ENCODE measurements at regions not wholly inside any gene's neighbourhood (a gene's known extent, or its start where the extent isn't known, plus 50 kb on each side); places are given as distances from the start of the nearest gene placed in this dataset.

DNA sequence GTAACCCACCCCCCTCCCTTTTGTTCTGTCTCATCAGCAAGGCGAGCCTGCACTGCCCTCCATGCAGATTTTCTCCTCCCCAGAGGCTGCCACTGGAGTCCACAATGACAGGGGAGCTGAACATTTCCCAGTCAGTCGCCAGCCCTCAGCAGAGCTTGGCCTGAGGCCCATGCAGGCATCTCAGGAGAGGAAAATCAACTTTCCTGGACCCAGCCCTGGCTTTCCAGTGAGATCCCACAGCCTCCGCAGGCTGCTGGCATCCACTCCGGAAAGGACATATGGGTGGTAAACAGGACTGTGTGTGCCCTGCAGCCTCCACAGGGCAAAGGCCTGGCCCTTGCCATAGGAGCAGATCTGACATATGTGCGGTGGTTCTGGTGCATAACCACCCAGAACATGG lies 253.8 kb downstream of the TNS1 start:
- FAIRE-seq = no peak
- no peak for DNase-seq (ENCODE audit: insufficient read length, low spot score)
- TF ChIP-seq POLR2A (IDR thresholded peaks at IDR 0.05; ENCODE audit: low read depth, low read length) (no peak), PAX5 (IDR thresholded peaks at IDR 0.05; ENCODE audit: insufficient read depth, low read length, severe bottlenecking) (no peak), POLR2AphosphoS5 (IDR thresholded peaks at IDR 0.05; ENCODE audit: low read depth, low read length) (no peak), TAF1 (IDR thresholded peaks at IDR 0.05; ENCODE audit: low read depth, low read length) (no peak), SPI1 (IDR thresholded peaks at IDR 0.05; ENCODE audit: low read depth, low read length) (no peak), POU2F2 (IDR thresholded peaks at IDR 0.05; ENCODE audit: low read depth, low read length) (no peak)

DNA sequence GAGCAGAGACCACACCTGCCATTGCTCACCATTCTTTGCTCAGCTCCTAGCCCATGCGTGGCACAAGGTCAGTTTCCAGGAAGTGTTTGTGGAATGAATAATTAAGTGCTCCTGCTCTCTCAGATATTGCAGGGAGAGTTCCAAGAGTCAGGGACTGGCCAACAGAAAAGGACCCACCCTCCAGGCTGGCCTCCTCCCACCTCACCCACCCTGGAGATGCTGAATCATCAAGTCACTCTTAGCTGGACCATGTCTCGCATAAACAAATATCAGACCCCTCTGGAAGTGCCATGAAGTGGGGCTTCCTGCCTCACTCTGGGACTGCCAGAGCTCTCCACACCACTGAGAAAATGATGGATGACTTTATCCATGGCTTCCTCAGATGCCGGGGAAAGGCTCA lies 256.0 kb downstream of the TNS1 start:
- no peak for FAIRE-seq
- no peak for TF ChIP-seq POLR2A (IDR thresholded peaks at IDR 0.05; ENCODE audit: low read depth, low read length)
- TF ChIP-seq TAF1 (IDR thresholded peaks at IDR 0.05; ENCODE audit: low read depth, low read length) = no peak
- TF ChIP-seq PAX5 (IDR thresholded peaks at IDR 0.05; ENCODE audit: insufficient read depth, low read length, severe bottlenecking) = no peak
- TF ChIP-seq SPI1 (IDR thresholded peaks at IDR 0.05; ENCODE audit: low read depth, low read length) = no peak
- no peak for TF ChIP-seq POLR2AphosphoS5 (IDR thresholded peaks at IDR 0.05; ENCODE audit: low read depth, low read length)
- TF ChIP-seq POU2F2 (IDR thresholded peaks at IDR 0.05; ENCODE audit: low read depth, low read length) = no peak
- DNase-seq (ENCODE audit: insufficient read length, low spot score) = no peak

DNA sequence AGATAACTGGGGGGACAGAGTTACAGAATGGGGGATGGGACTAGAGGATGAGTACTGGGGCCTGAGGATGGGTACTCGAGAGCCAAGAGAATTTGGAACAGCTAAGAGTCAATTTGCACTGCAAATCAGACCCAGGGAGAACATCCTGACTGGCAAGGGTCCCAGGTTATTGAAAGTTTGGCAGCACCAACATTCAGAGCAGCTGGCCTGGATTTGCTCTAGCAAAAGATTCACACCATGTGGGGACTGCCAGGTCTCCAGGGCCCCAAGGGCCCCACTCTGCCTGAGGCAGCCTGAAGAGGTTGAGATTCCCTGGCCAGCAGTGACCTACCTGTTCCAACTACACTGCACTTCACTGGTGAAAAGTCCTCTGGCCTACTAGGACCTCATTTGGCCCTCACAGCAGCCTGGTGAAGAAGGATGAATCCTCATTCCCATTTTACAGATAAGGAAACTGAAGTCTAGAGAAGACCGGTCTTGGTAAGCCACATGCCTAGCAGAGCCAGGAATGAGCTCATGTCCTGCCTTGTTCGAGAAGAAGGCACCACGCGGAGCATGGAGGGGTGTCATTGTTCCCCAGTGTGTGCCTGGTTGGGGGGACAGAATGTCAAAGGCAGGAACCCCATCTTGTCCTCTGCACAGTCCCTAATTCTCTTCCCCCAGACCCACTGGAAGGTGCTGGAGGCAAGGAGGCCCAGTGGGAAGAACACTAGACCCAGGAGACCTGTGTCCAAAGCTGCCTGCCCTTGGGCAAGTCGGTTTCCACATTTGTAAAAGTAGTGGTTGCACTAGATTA lies 258.6 kb downstream of the TNS1 start:
- FAIRE-seq (no peak), DNase-seq (ENCODE audit: insufficient read length, low spot score) (no peak)
- TF ChIP-seq TAF1 (IDR thresholded peaks at IDR 0.05; ENCODE audit: low read depth, low read length) (no peak), POLR2AphosphoS5 (IDR thresholded peaks at IDR 0.05; ENCODE audit: low read depth, low read length) (no peak), SPI1 (IDR thresholded peaks at IDR 0.05; ENCODE audit: low read depth, low read length) (no peak), POU2F2 (IDR thresholded peaks at IDR 0.05; ENCODE audit: low read depth, low read length) (no peak), POLR2A (IDR thresholded peaks at IDR 0.05; ENCODE audit: low read depth, low read length) (no peak), PAX5 (IDR thresholded peaks at IDR 0.05; ENCODE audit: insufficient read depth, low read length, severe bottlenecking) (no peak)

DNA sequence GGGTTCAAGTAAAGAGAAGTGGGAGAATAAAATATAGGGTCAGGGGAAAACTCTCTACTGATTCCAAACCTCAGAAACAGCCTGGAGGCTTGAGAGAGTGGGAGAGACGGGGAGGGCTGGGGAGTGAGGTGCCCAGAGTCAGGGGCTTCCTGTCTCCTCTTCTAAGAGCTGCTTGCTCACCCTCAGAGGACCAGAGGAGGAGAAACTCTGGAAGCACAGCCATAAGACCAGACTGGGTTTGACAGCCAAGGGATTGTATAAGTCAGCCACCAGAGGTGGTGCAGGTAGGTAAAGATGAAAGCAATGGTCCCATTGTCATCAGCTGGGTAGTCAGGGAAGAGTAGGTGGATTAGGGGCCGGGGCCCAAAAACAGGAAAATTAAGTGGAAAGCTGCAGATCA lies 259.4 kb downstream of the TNS1 start:
- TF ChIP-seq SPI1 (IDR thresholded peaks at IDR 0.05; ENCODE audit: low read depth, low read length) = no peak
- no peak for TF ChIP-seq TAF1 (IDR thresholded peaks at IDR 0.05; ENCODE audit: low read depth, low read length)
- TF ChIP-seq POLR2A (IDR thresholded peaks at IDR 0.05; ENCODE audit: low read depth, low read length) = no peak
- no peak for TF ChIP-seq POLR2AphosphoS5 (IDR thresholded peaks at IDR 0.05; ENCODE audit: low read depth, low read length)
- no peak for TF ChIP-seq PAX5 (IDR thresholded peaks at IDR 0.05; ENCODE audit: insufficient read depth, low read length, severe bottlenecking)
- no peak for TF ChIP-seq POU2F2 (IDR thresholded peaks at IDR 0.05; ENCODE audit: low read depth, low read length)
- no peak for DNase-seq (ENCODE audit: insufficient read length, low spot score)
- no peak for FAIRE-seq

DNA sequence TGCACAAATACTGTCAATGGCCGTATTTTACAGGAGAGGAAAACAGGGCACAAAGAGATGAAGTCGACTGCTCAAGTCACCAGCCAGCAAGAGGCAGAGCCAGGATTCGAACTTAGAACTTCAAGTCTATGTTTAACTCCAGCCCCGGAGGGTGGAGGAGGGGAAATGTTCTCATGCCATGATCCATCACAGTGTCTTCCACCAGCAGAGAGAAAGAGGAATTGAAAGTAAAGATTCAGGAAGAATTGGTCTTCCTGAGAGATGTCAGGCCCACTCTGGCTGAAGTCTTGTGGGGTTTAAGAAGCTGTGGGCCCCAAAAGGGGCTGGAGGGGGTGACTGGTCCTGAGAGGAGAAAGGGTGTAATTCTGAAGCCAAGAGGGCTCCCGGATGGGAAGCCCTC lies 260.0 kb downstream of the TNS1 start:
- no peak for DNase-seq (ENCODE audit: insufficient read length, low spot score)
- TF ChIP-seq SPI1 (IDR thresholded peaks at IDR 0.05; ENCODE audit: low read depth, low read length) (peak; percentile 60), TAF1 (IDR thresholded peaks at IDR 0.05; ENCODE audit: low read depth, low read length) (no peak)
- no peak for FAIRE-seq

DNA sequence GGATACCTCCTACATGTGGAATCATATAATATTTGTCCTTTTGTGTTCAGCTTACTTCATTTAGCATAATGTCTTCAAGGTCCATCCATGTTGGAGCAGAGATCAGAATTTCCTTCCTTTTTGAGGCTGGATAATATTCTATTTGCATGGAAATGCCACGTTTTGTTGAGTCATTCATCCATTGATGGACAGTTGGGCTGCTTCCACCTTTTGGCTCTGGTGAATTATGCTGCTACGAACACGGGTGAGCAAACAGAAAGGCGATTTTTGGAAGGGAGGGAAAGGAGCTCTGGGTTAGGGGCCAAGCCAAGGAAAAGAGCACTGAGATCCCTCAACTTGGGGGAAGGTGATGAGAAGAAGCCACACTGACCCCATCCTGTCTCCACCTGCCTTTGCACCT lies 260.5 kb downstream of the TNS1 start:
- FAIRE-seq (no peak), DNase-seq (ENCODE audit: insufficient read length, low spot score) (no peak)
- TF ChIP-seq POLR2AphosphoS5 (IDR thresholded peaks at IDR 0.05; ENCODE audit: low read depth, low read length) = no peak
- TF ChIP-seq POLR2A (IDR thresholded peaks at IDR 0.05; ENCODE audit: low read depth, low read length) = no peak
- no peak for TF ChIP-seq POU2F2 (IDR thresholded peaks at IDR 0.05; ENCODE audit: low read depth, low read length)
- no peak for TF ChIP-seq PAX5 (IDR thresholded peaks at IDR 0.05; ENCODE audit: insufficient read depth, low read length, severe bottlenecking)
- TF ChIP-seq SPI1 (IDR thresholded peaks at IDR 0.05; ENCODE audit: low read depth, low read length) = no peak
- no peak for TF ChIP-seq TAF1 (IDR thresholded peaks at IDR 0.05; ENCODE audit: low read depth, low read length)

DNA sequence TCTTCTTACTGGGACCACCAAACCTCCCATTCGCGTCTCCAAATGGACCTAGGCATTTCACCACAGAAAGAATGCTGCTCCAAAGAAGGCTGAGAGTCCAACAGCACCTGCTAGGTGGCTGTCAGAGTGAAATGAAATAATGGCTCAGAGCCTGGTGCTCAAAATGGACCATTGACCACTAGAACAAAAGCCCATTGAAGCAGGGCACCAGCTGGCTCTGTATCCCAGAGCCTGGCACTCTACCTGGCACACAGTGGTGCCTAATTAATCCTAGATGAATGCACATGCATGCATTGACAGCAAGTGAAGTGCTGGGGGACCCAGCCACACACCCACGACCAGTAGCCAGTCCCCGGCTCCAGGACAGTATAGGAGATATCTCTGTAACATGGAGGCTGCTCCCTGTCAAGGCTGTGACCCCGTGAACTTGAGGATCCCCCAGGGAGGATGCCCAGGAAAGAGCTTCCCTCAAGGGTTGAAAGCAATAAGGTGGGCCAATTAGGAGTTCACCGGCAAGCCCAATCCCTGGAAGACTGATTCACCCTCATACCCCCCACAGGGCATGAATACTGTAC lies 261.3 kb downstream of the TNS1 start:
- DNase-seq (ENCODE audit: insufficient read length, low spot score) = no peak
- FAIRE-seq = no peak
- TF ChIP-seq POU2F2 (IDR thresholded peaks at IDR 0.05; ENCODE audit: low read depth, low read length) (no peak), SPI1 (IDR thresholded peaks at IDR 0.05; ENCODE audit: low read depth, low read length) (no peak), TAF1 (IDR thresholded peaks at IDR 0.05; ENCODE audit: low read depth, low read length) (no peak), PAX5 (IDR thresholded peaks at IDR 0.05; ENCODE audit: insufficient read depth, low read length, severe bottlenecking) (no peak), POLR2AphosphoS5 (IDR thresholded peaks at IDR 0.05; ENCODE audit: low read depth, low read length) (no peak), POLR2A (IDR thresholded peaks at IDR 0.05; ENCODE audit: low read depth, low read length) (no peak)

DNA sequence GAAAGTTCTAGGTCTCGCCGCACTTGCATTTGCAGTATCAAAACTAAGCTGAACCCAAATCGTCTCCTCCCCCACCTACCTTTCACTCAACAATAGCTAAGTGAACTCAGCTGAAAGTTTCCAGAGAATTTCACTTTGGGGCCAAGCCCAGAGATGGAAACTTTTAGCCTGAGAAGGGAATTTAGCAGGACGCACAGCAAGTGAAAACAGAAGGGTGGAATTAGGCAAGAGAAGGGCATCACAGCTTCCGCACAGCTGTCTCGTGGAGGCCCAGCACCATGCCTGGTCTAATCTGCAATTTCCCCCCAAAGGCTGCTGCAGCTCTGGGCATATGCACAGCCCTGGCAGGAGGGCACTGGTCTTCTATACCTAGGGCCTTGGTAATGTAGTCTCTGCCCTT lies 262.0 kb downstream of the TNS1 start:
- FAIRE-seq (no peak), DNase-seq (ENCODE audit: insufficient read length, low spot score) (no peak)
- TF ChIP-seq SPI1 (IDR thresholded peaks at IDR 0.05; ENCODE audit: low read depth, low read length) = no peak
- no peak for TF ChIP-seq PAX5 (IDR thresholded peaks at IDR 0.05; ENCODE audit: insufficient read depth, low read length, severe bottlenecking)
- TF ChIP-seq TAF1 (IDR thresholded peaks at IDR 0.05; ENCODE audit: low read depth, low read length) = no peak
- TF ChIP-seq POU2F2 (IDR thresholded peaks at IDR 0.05; ENCODE audit: low read depth, low read length) = no peak

DNA sequence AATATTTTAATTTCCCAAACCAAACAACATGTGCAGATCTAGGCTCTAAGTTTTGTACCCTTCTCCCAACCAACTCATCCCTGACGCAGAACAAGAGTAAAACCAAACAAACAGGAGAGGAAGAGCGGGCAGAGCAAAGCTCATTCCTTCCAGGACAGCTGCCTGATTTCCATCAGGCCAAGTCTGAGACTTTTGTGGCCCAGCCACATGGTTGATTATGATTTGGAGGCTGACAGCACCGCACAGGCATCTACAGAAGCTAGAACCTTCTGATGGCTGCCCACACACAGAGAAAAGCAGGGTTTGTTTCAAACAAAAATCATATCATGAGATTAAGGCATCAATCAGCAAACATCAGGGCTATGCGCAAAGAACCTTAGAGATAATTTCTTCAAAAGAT lies 262.6 kb downstream of the TNS1 start:
- no peak for FAIRE-seq
- no peak for DNase-seq (ENCODE audit: insufficient read length, low spot score)
- TF ChIP-seq POLR2AphosphoS5 (IDR thresholded peaks at IDR 0.05; ENCODE audit: low read depth, low read length) (no peak), TAF1 (IDR thresholded peaks at IDR 0.05; ENCODE audit: low read depth, low read length) (no peak), POU2F2 (IDR thresholded peaks at IDR 0.05; ENCODE audit: low read depth, low read length) (no peak), POLR2A (IDR thresholded peaks at IDR 0.05; ENCODE audit: low read depth, low read length) (no peak), PAX5 (IDR thresholded peaks at IDR 0.05; ENCODE audit: insufficient read depth, low read length, severe bottlenecking) (no peak)

DNA sequence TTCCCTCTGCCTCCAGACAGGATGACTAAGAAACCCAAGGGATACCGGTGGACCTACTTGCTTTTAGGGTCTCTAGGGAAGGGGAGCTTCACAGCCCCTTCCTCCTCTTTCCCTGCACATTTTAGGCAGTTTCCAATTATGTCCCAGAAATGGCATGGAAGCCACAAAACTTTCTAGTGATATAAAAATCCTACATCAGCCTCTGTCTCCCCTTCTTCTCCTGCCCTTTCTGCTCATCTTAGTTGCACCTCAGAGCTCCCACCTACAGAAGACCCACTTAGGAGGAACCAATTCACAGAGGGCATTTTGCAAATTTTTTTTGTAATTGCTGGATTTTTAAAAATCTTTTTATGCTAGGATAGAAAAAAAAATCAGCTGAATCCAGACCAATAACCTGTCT lies 263.1 kb downstream of the TNS1 start:
- DNase-seq (ENCODE audit: insufficient read length, low spot score) = no peak
- no peak for TF ChIP-seq PAX5 (IDR thresholded peaks at IDR 0.05; ENCODE audit: insufficient read depth, low read length, severe bottlenecking)
- no peak for TF ChIP-seq SPI1 (IDR thresholded peaks at IDR 0.05; ENCODE audit: low read depth, low read length)
- TF ChIP-seq POU2F2 (IDR thresholded peaks at IDR 0.05; ENCODE audit: low read depth, low read length) = no peak
- TF ChIP-seq POLR2AphosphoS5 (IDR thresholded peaks at IDR 0.05; ENCODE audit: low read depth, low read length) = no peak
- no peak for TF ChIP-seq TAF1 (IDR thresholded peaks at IDR 0.05; ENCODE audit: low read depth, low read length)
- TF ChIP-seq POLR2A (IDR thresholded peaks at IDR 0.05; ENCODE audit: low read depth, low read length) = no peak
- FAIRE-seq = no peak
